Parathyroid adenoma (tissue), 2 donors: ENCODE measurements at regions not wholly inside any gene's neighbourhood (a gene's known extent, or its start where the extent isn't known, plus 50 kb on each side); places are given as distances from the start of the nearest gene placed in this dataset.

Experiments used
- H2AFZ ChIP-seq: fragments of 300-600 bp; sonication (generic); one replicate; pipeline ENCODE4 v1.7.0; 2017; ENCODE audit warnings: antibody characterized with exemption, mild to moderate bottlenecking
- H3K27ac ChIP-seq: fragments of 300-600 bp; sonication (generic); one replicate; pipeline ENCODE4 v1.7.0; 2017
- H3K27me3 ChIP-seq: fragments of 300-600 bp; sonication (generic); one replicate; pipeline ENCODE4 v1.7.0; 2017; ENCODE audit warnings: low read length; ENCODE audit not compliant: control insufficient read depth, insufficient read depth
- H3K36me3 ChIP-seq: fragments of 300-600 bp; sonication (generic); one replicate; pipeline ENCODE4 v1.7.0; 2017; ENCODE audit warnings: low read length; ENCODE audit not compliant: control insufficient read depth, insufficient read depth
- H3K4me1 ChIP-seq: fragments of 300-600 bp; sonication (generic); one replicate; pipeline ENCODE4 v1.7.0; 2017; ENCODE audit warnings: control low read depth
- H3K4me2 ChIP-seq: fragments of 300-600 bp; sonication (generic); one replicate; pipeline ENCODE4 v1.7.0; 2017; ENCODE audit warnings: low read length
- H3K4me3 ChIP-seq: fragments of 300-600 bp; sonication (generic); one replicate; pipeline ENCODE4 v1.7.0; 2017; ENCODE audit warnings: low read depth, low read length
- H3K79me2 ChIP-seq: fragments of 300-600 bp; sonication (generic); one replicate; pipeline ENCODE4 v1.7.0; 2017; ENCODE audit warnings: control low read depth
- H3K9ac ChIP-seq: fragments of 300-600 bp; sonication (generic); one replicate; pipeline ENCODE4 v1.7.0; 2017; ENCODE audit warnings: mild to moderate bottlenecking
- H3K9me3 ChIP-seq: fragments of 300-600 bp; sonication (generic); one replicate; pipeline ENCODE4 v1.7.0; 2017; ENCODE audit warnings: low read length; ENCODE audit not compliant: control insufficient read depth
- TF ChIP-seq, protein P1 (sequence below): fragments of 300-600 bp; sonication (generic); IDR thresholded peaks from one replicate; pipeline ENCODE4 v1.7.0; 2017; ENCODE audit warnings: antibody characterized with exemption, mild to moderate bottlenecking
- donor health status: primary hyperparathyroidism.

DNA sequence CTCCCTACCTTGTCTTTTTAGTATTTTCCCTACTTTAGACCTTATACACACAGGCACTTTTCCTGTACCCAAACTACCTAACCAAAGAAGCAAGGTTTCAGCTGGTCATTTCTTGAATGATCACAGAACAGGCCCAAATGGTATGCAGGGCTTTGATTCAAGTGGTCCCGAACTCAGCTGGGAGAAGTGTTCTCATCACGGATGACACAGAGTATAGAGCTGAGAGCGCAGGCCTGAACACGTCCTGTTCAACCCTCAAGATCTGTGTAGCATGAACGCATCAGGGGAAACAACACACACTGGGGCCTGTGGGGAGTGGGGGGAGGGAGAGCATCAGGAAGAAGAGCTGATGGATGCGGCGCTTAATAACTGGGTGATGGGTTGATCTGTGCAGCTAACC is 318.2 kb downstream of the SFMBT2 start:
- Histone ChIP-seq H3K79me2 (no peaks in the 10 kb centered on the region), H3K4me1 (no peaks in the 10 kb centered on the region), H3K27me3 (no peaks in the 10 kb centered on the region), H3K4me2 (no peak overlapping the region), H3K9ac (no peak overlapping the region), H3K9me3 (no peaks in the 10 kb centered on the region), H2AFZ (no peak overlapping the region), H3K4me3 (no peak overlapping the region), H3K27ac (no peak overlapping the region), H3K36me3 (no peaks in the 10 kb centered on the region)
- TF ChIP-seq, protein P1, sequence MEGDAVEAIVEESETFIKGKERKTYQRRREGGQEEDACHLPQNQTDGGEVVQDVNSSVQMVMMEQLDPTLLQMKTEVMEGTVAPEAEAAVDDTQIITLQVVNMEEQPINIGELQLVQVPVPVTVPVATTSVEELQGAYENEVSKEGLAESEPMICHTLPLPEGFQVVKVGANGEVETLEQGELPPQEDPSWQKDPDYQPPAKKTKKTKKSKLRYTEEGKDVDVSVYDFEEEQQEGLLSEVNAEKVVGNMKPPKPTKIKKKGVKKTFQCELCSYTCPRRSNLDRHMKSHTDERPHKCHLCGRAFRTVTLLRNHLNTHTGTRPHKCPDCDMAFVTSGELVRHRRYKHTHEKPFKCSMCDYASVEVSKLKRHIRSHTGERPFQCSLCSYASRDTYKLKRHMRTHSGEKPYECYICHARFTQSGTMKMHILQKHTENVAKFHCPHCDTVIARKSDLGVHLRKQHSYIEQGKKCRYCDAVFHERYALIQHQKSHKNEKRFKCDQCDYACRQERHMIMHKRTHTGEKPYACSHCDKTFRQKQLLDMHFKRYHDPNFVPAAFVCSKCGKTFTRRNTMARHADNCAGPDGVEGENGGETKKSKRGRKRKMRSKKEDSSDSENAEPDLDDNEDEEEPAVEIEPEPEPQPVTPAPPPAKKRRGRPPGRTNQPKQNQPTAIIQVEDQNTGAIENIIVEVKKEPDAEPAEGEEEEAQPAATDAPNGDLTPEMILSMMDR, result no peak

DNA sequence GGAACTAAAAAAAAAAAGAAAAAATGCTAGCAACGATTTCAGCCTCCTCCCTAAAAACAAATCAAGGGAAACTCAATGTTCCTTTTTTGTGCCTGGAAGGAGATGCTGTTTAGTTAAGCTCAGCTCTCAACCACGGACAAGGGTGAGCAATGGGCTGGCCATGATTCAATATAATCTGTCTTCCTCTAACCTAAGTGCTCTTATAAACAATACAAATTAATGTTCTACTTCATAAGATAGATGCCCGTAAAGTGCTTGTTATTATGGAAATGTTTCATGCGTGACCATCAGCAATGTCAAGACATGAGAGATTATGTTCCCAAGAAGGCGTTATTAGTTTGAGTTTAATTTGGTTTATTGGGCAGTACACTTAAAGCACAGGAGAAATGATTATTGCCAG is 320.3 kb downstream of the SFMBT2 start:
- no peaks in the 10 kb centered on the region for H3K4me1 ChIP-seq
- H3K27ac ChIP-seq, result no peak overlapping the region

GRCh38 chr10:7085913-7086589 is 324.8 kb downstream of the SFMBT2 start:
- H2AFZ ChIP-seq, result no peak overlapping the region
- H3K27ac ChIP-seq, result no peak overlapping the region
- no peaks in the 10 kb centered on the region for H3K4me1 ChIP-seq
- H3K4me2 ChIP-seq, result no peak overlapping the region
- no peaks in the 10 kb centered on the region for H3K9me3 ChIP-seq
- no peaks in the 10 kb centered on the region for H3K36me3 ChIP-seq
- no peak overlapping the region for H3K4me3 ChIP-seq
- TF ChIP-seq, protein P1, result no peak
- no peaks in the 10 kb centered on the region for H3K27me3 ChIP-seq
- no peak overlapping the region for H3K9ac ChIP-seq
- H3K79me2 ChIP-seq, result no peaks in the 10 kb centered on the region

More for the DNA sequence above, 320.3 kb downstream of the SFMBT2 start:
- Histone ChIP-seq H2AFZ (no peak overlapping the region), H3K27me3 (no peaks in the 10 kb centered on the region), H3K79me2 (no peaks in the 10 kb centered on the region), H3K9me3 (no peaks in the 10 kb centered on the region), H3K9ac (no peak overlapping the region), H3K4me3 (no peak overlapping the region), H3K4me2 (no peak overlapping the region), H3K36me3 (no peaks in the 10 kb centered on the region)
- TF ChIP-seq, protein P1, result no peak

DNA sequence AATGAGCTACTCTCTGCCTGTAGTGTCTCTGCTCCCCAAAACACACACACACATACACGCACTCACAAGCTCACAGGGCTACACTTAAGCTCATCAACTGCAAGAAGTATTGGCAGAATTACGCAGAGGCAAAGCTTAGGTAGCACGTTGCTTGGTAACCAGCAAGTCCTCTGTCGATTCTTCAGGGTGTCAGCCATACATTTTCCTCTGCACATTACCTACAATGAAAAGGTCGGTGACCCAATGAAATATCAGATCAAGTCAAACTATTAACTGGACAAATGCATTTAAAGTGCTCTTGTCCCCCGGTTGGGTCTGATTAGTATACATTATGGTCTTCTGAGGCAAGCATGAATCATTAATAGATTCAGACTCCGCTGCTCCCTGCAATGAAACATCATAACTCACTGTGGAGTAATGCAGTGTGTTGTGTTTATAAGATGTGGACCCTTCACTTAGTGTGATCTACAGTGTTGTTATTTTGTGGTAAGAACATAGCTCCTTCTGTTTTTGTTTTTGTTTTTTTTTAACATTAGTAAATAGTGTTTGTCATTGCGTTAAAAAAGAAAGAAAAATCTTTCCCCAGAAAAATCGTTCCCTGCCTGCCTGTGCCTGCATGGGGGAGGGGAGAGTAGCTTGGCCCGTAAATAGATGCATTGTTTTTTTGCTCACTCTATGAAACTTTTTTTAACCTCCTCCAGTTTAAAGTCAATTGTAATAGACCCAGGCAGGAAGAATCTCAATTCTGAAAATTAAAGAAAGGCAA is 325.5 kb downstream of the SFMBT2 start:
- Histone ChIP-seq H3K79me2 (no peaks in the 10 kb centered on the region), H3K27ac (no peak overlapping the region), H3K27me3 (no peaks in the 10 kb centered on the region), H3K4me2 (no peak overlapping the region), H3K9ac (no peak overlapping the region), H2AFZ (no peak overlapping the region), H3K36me3 (no peaks in the 10 kb centered on the region), H3K9me3 (no peaks in the 10 kb centered on the region), H3K4me1 (no peaks in the 10 kb centered on the region), H3K4me3 (no peak overlapping the region)
- TF ChIP-seq, protein P1, result no peak
